NCI-H1105 (cell line): ENCODE measurements at regions not wholly inside any gene's neighbourhood (a gene's known extent, or its start where the extent isn't known, plus 50 kb on each side); places are given as distances from the start of the nearest gene placed in this dataset.

Experiments
- DNase-seq: peaks from one replicate; lab custom pipeline; 2025; lab: John Stamatoyannopoulos, UW

- no peak for DNase-seq
These were observed 1522.5 kb downstream of the ARAP2 start for GRCh38 chr4:34721835-34722234.

GRCh38 chr4:34723605-34724004, 1520.7 kb downstream of the ARAP2 start:
- DNase-seq: no peak

- DNase-seq: no peak
These were observed 1519.8 kb downstream of the ARAP2 start for GRCh38 chr4:34724491-34724890.

- DNase-seq: no peak
These were observed 1513.2 kb downstream of the ARAP2 start for GRCh38 chr4:34731070-34731469.

GRCh38 chr4:34732176-34732950, 1512.0 kb downstream of the ARAP2 start:
- DNase-seq: no peak

- no peak for DNase-seq
These were observed 1511.0 kb downstream of the ARAP2 start for GRCh38 chr4:34733185-34733941.

- DNase-seq: no peak
These were observed 1477.4 kb downstream of the ARAP2 start for GRCh38 chr4:34766935-34767334.

- no peak for DNase-seq
These were observed 1476.9 kb downstream of the ARAP2 start for GRCh38 chr4:34767407-34767806.

- no peak for DNase-seq
These were observed 1472.7 kb downstream of the ARAP2 start for GRCh38 chr4:34771632-34772031.

GRCh38 chr4:34790131-34790530, 1454.2 kb downstream of the ARAP2 start:
- no peak for DNase-seq

- DNase-seq: no peak
These were observed 1453.1 kb downstream of the ARAP2 start for GRCh38 chr4:34791209-34791608.

GRCh38 chr4:34800953-34801352, 1443.4 kb downstream of the ARAP2 start:
- no peak for DNase-seq

GRCh38 chr4:34814266-34814665, 1430.0 kb downstream of the ARAP2 start:
- DNase-seq: no peak

- no peak for DNase-seq
These were observed 1419.8 kb downstream of the ARAP2 start for GRCh38 chr4:34824515-34824914.

GRCh38 chr4:34826660-34827059, 1417.7 kb downstream of the ARAP2 start:
- DNase-seq: no peak

GRCh38 chr4:34845926-34846325, 1398.4 kb downstream of the ARAP2 start:
- no peak for DNase-seq

GRCh38 chr4:34850421-34850820, 1393.9 kb downstream of the ARAP2 start:
- DNase-seq: no peak

- DNase-seq: no peak
These were observed 1393.3 kb downstream of the ARAP2 start for GRCh38 chr4:34850968-34851367.

GRCh38 chr4:34851411-34851810, 1392.9 kb downstream of the ARAP2 start:
- DNase-seq: no peak

- DNase-seq: no peak
These were observed 1389.9 kb downstream of the ARAP2 start for GRCh38 chr4:34854451-34854850.

GRCh38 chr4:34861666-34862065, 1382.6 kb downstream of the ARAP2 start:
- DNase-seq: no peak

GRCh38 chr4:34878961-34879360, 1365.4 kb downstream of the ARAP2 start:
- DNase-seq: no peak

- DNase-seq: no peak
These were observed 1364.1 kb downstream of the ARAP2 start for GRCh38 chr4:34880246-34880645.
